Neuronal stem cell (in vitro differentiated cells): ENCODE measurements at regions not wholly inside any gene's neighbourhood (a gene's known extent, or its start where the extent isn't known, plus 50 kb on each side); places are given as distances from the start of the nearest gene placed in this dataset.
"Not testable (repeated sequence)": the region's sequence is repeated elsewhere in the genome, so short reads cannot be mapped to it uniquely, and the experiment has no call there.

Experiments
- DNase-seq: peaks from one replicate; pipeline ENCODE4 v3.0.0-alpha.2; 2013; ENCODE audit warnings: low spot score
- H2AFZ ChIP-seq: one replicate; pipeline ENCODE4 v1.6.1; 2013; ENCODE audit warnings: mild to moderate bottlenecking, low read length, inconsistent platforms
- H2AK5ac ChIP-seq: 2 replicates; pipeline ENCODE4 v1.6.1; 2013; ENCODE audit warnings: low read depth, mild to moderate bottlenecking, inconsistent platforms, low read length, moderate library complexity, mixed read lengths
- H2BK120ac ChIP-seq: 2 replicates; pipeline ENCODE4 v1.6.1; 2013; ENCODE audit warnings: low read depth, mild to moderate bottlenecking, inconsistent platforms, low read length, moderate library complexity, mixed read lengths
- H2BK12ac ChIP-seq: one replicate; pipeline ENCODE4 v1.6.1; 2013; ENCODE audit warnings: low read length, inconsistent platforms
- H2BK15ac ChIP-seq: 2 replicates; pipeline ENCODE4 v1.6.1; 2013; ENCODE audit warnings: mild to moderate bottlenecking, low read length, inconsistent platforms, mixed read lengths
- H2BK5ac ChIP-seq: one replicate; pipeline ENCODE4 v1.6.1; 2013; ENCODE audit warnings: inconsistent platforms, mild to moderate bottlenecking, low read length, moderate library complexity
- H3K14ac ChIP-seq: one replicate; pipeline ENCODE4 v1.6.1; 2013; ENCODE audit warnings: low read length, inconsistent platforms
- H3K18ac ChIP-seq: 2 replicates; pipeline ENCODE4 v1.6.1; 2013; ENCODE audit warnings: low read length, inconsistent platforms
- H3K23ac ChIP-seq: 2 replicates; pipeline ENCODE4 v1.6.1; 2013; ENCODE audit warnings: low read depth, mild to moderate bottlenecking, mixed read lengths, low read length, inconsistent platforms; ENCODE audit not compliant: poor library complexity
- H3K27ac ChIP-seq: replicated peaks from 3 replicates; pipeline ENCODE4 v1.5.1; 2013; ENCODE audit warnings: low read length, inconsistent platforms
- H3K27me3 ChIP-seq, 3 experiments: 2 replicates each; pipeline ENCODE4 v1.6.1; 2013; ENCODE audit warnings: low read length in 3 of 3, mild to moderate bottlenecking in 2 of 3, inconsistent platforms in 1 of 3, low read depth in 1 of 3, mixed read lengths in 1 of 3, moderate library complexity in 1 of 3; ENCODE audit not compliant: control insufficient read depth in 3 of 3, insufficient read depth in 3 of 3
- H3K36me3 ChIP-seq, 2 donors: replicated peaks in 1 of 2; 2 replicates each; pipeline ENCODE4 v1.6.1; 2013; ENCODE audit warnings: low read length in 2 of 2; ENCODE audit not compliant: control insufficient read depth in 2 of 2, insufficient read depth in 2 of 2
- H3K4ac ChIP-seq: 2 replicates; pipeline ENCODE4 v1.6.1; 2013; ENCODE audit warnings: inconsistent platforms, mild to moderate bottlenecking, low read length, moderate library complexity
- H3K4me1 ChIP-seq, 2 donors: 1 replicate in 1 of 2; 2 replicates in 1 of 2; pipeline ENCODE4 v1.6.1; 2013; ENCODE audit warnings: low read length in 2 of 2, low read depth in 1 of 2; ENCODE audit not compliant: control insufficient read depth in 2 of 2, insufficient read depth in 1 of 2
- H3K4me2 ChIP-seq: one replicate; pipeline ENCODE4 v1.6.1; 2013; ENCODE audit warnings: mild to moderate bottlenecking, low read length, inconsistent platforms; ENCODE audit not compliant: insufficient read depth, poor library complexity, severe bottlenecking
- H3K4me3 ChIP-seq, 2 donors: 2 replicates each; pipeline ENCODE4 v1.5.1; 2013; ENCODE audit warnings: low read length in 2 of 2, mild to moderate bottlenecking in 2 of 2, inconsistent platforms in 1 of 2, moderate library complexity in 1 of 2
- H3K79me1 ChIP-seq: one replicate; pipeline ENCODE4 v1.6.1; 2013; ENCODE audit warnings: low read depth, mild to moderate bottlenecking, inconsistent platforms, low read length, moderate library complexity
- H3K9ac ChIP-seq: one replicate; pipeline ENCODE4 v1.6.1; 2013; ENCODE audit warnings: mild to moderate bottlenecking, low read depth, low read length, inconsistent platforms; ENCODE audit not compliant: poor library complexity
- H3K9me3 ChIP-seq, 2 donors: replicated peaks in 1 of 2; 2 replicates each; pipeline versions ENCODE3 to v1.6.1; 2013; ENCODE audit warnings: low read length in 2 of 2, mild to moderate bottlenecking in 2 of 2, inconsistent platforms in 1 of 2, low read depth in 1 of 2, mixed read lengths in 1 of 2, moderate library complexity in 1 of 2; ENCODE audit not compliant: control insufficient read depth in 2 of 2, insufficient read depth in 1 of 2
- H4K8ac ChIP-seq: one replicate; pipeline ENCODE4 v1.6.1; 2013; ENCODE audit warnings: low read depth, mild to moderate bottlenecking, inconsistent platforms, low read length, moderate library complexity
- H4K91ac ChIP-seq: one replicate; pipeline ENCODE4 v1.6.1; 2013; ENCODE audit warnings: low read length, low read depth, mild to moderate bottlenecking, inconsistent platforms; ENCODE audit not compliant: poor library complexity
- WGBS, 2 donors: extraction: QIAGEN DNeasy Blood & Tissue Kit; methylation state at CpG; one replicate each; pipeline ENCODE4 v1.1.7; 2013; ENCODE audit warnings: missing lambda C conversion rate in 2 of 2, mixed read lengths in 1 of 2; ENCODE audit not compliant: insufficient read length in 2 of 2, insufficient replicate concordance in 1 of 2; ENCODE audit errors: extremely low coverage in 2 of 2; 5-methylcytosine and 5-hydroxymethylcytosine counted together

- Histone ChIP-seq H3K4ac (no peak overlapping the region), H3K27me3 (no peaks in the 10 kb centered on the region), H3K9ac (no peak overlapping the region), H3K36me3 (no peaks in the 10 kb centered on the region), H2BK12ac (no peak overlapping the region), H3K4me1 (no peaks in the 10 kb centered on the region), H3K27ac (no peak overlapping the region), H3K4me3 (no peak overlapping the region), H3K18ac (no peak overlapping the region), H2BK5ac (no peak overlapping the region), H4K8ac (no peak overlapping the region), H3K4me2 (no peak overlapping the region), H3K79me1 (no peaks in the 10 kb centered on the region), H2BK120ac (no peak overlapping the region), H3K14ac (no peak overlapping the region), H4K91ac (no peak overlapping the region), H3K9me3 (peaks cover 0 to 8% of the 10 kb centered on the region in 2 donors), H2BK15ac (no peak overlapping the region), H2AK5ac (no peak overlapping the region), H3K23ac (no peak overlapping the region), H2AFZ (no peak overlapping the region)
- WGBS, 2 donors, result no CpG with 5 or more reads among the region's 2 CpGs
- no peak for DNase-seq
These were observed 463.4 kb downstream of the TMEM121 start for GRCh38 chr14:105989566-105990302.

- DNase-seq, H2BK12ac ChIP-seq, H3K79me1 ChIP-seq, H3K4ac ChIP-seq, H3K9me3 ChIP-seq, H3K23ac ChIP-seq, H2BK120ac ChIP-seq, H3K27me3 ChIP-seq, H2AK5ac ChIP-seq, H4K91ac ChIP-seq, H4K8ac ChIP-seq, H3K4me2 ChIP-seq, H3K4me3 ChIP-seq, H2AFZ ChIP-seq, H2BK5ac ChIP-seq, H3K27ac ChIP-seq, H3K9ac ChIP-seq, H3K36me3 ChIP-seq, H3K14ac ChIP-seq, H2BK15ac ChIP-seq, H3K18ac ChIP-seq, H3K4me1 ChIP-seq: not testable (repeated sequence)
- WGBS, 2 donors, result no CpG with 5 or more reads among the region's 5 CpGs
These were observed 465.3 kb downstream of the TMEM121 start for GRCh38 chr14:105991677-105992076.

- no CpG with 5 or more reads among the region's 8 CpGs for WGBS, 2 donors
These were observed 467.4 kb downstream of the TMEM121 start for GRCh38 chr14:105993814-105994213.

GRCh38 chr14:105995011-105995710, 468.8 kb downstream of the TMEM121 start:
- H3K14ac ChIP-seq, H3K27ac ChIP-seq, H3K4me2 ChIP-seq, H3K27me3 ChIP-seq, H3K36me3 ChIP-seq, H2BK15ac ChIP-seq, H3K18ac ChIP-seq, H3K23ac ChIP-seq, H4K8ac ChIP-seq, H3K79me1 ChIP-seq, H2BK120ac ChIP-seq, H3K9me3 ChIP-seq, H3K9ac ChIP-seq, H3K4me3 ChIP-seq, H2AK5ac ChIP-seq, H2AFZ ChIP-seq, H4K91ac ChIP-seq, H3K4ac ChIP-seq, H2BK12ac ChIP-seq, H3K4me1 ChIP-seq, DNase-seq, H2BK5ac ChIP-seq: not testable (repeated sequence)
- no CpG with 5 or more reads among the region's 4 CpGs for WGBS, 2 donors

More at GRCh38 chr14:105993814-105994213, 467.4 kb downstream of the TMEM121 start:
- Histone ChIP-seq H4K8ac (no peak overlapping the region), H2BK12ac (no peak overlapping the region), H3K4me1 (no peaks in the 10 kb centered on the region), H3K27ac (no peak overlapping the region), H3K4me2 (no peak overlapping the region), H3K36me3 (no peaks in the 10 kb centered on the region), H3K14ac (no peak overlapping the region), H2AK5ac (no peak overlapping the region), H3K27me3 (no peaks in the 10 kb centered on the region), H3K4me3 (no peak overlapping the region), H3K4ac (no peak overlapping the region), H3K79me1 (no peaks in the 10 kb centered on the region), H3K9me3 (peaks cover 0 to 6% of the 10 kb centered on the region in 2 donors), H2BK15ac (no peak overlapping the region), H4K91ac (no peak overlapping the region), H3K23ac (no peak overlapping the region), H3K18ac (no peak overlapping the region), H2BK5ac (no peak overlapping the region), H3K9ac (no peak overlapping the region), H2BK120ac (no peak overlapping the region), H2AFZ (no peak overlapping the region)
- no peak for DNase-seq
